Retinal pigment epithelial cell (primary cell): ENCODE measurements at regions not wholly inside any gene's neighbourhood (a gene's known extent, or its start where the extent isn't known, plus 50 kb on each side); places are given as distances from the start of the nearest gene placed in this dataset.

Source experiments
- DNase-seq: peaks from one replicate; pipeline ENCODE4 v3.0.0-alpha.2; 2010; ENCODE audit warnings: low read depth
- H3K4me3 ChIP-seq: 2 replicates; pipeline ENCODE4 v1.5.1; 2011; ENCODE audit warnings: mild to moderate bottlenecking, low read length, control low read depth, moderate library complexity
- CTCF ChIP-seq: conservative IDR thresholded peaks from 2 replicates; pipeline ENCODE4 v1.5.1; 2011; ENCODE audit warnings: low read depth, low read length, control low read depth, inconsistent platforms

- no peak overlapping the region for H3K4me3 ChIP-seq
These were observed 166.5 kb upstream of the HAND2 start for GRCh38 chr4:173696551-173696950.

GRCh38 chr4:173696011-173696410 is 166.0 kb upstream of the HAND2 start:
- no peak for TF ChIP-seq CTCF
- H3K4me3 ChIP-seq: no peak overlapping the region
- no peak for DNase-seq

More at GRCh38 chr4:173696551-173696950, 166.5 kb upstream of the HAND2 start:
- DNase-seq: no peak
- TF ChIP-seq CTCF: no peak

- TF ChIP-seq CTCF: no peak
- no peak for DNase-seq
- no peak overlapping the region for H3K4me3 ChIP-seq
These were observed 155.8 kb upstream of the HAND2 start for GRCh38 chr4:173685831-173686210.

- no peak overlapping the region for H3K4me3 ChIP-seq
- DNase-seq: no peak
- TF ChIP-seq CTCF: no peak
These were observed 155.3 kb upstream of the HAND2 start for GRCh38 chr4:173685165-173685830.

- no peak for DNase-seq
- TF ChIP-seq CTCF: no peak
These were observed 154.2 kb upstream of the HAND2 start for GRCh38 chr4:173684223-173684622.

GRCh38 chr4:173682609-173683008 is 152.6 kb upstream of the HAND2 start:
- no peak for TF ChIP-seq CTCF

More at GRCh38 chr4:173684223-173684622, 154.2 kb upstream of the HAND2 start:
- no peak overlapping the region for H3K4me3 ChIP-seq

GRCh38 chr4:173680278-173680677 is 150.2 kb upstream of the HAND2 start:
- no peak for TF ChIP-seq CTCF
- no peak overlapping the region for H3K4me3 ChIP-seq
- no peak for DNase-seq

More at GRCh38 chr4:173682609-173683008, 152.6 kb upstream of the HAND2 start:
- DNase-seq: no peak
- H3K4me3 ChIP-seq: no peak overlapping the region
